ENCODE measurements at regions not wholly inside any gene's neighbourhood (a gene's known extent, or its start where the extent isn't known, plus 50 kb on each side); places are given as distances from the start of the nearest gene placed in this dataset.

GRCh38 chr2:145025382-145025781 is 505.5 kb upstream of the ZEB2 start:
- TF ChIP-seq CTCF (IDR thresholded peaks at IDR 0.05) (no peak), POLR2A (IDR thresholded peaks at IDR 0.05) (no peak)
